ENCODE measurements at regions not wholly inside any gene's neighbourhood (a gene's known extent, or its start where the extent isn't known, plus 50 kb on each side); places are given as distances from the start of the nearest gene placed in this dataset.

DNA sequence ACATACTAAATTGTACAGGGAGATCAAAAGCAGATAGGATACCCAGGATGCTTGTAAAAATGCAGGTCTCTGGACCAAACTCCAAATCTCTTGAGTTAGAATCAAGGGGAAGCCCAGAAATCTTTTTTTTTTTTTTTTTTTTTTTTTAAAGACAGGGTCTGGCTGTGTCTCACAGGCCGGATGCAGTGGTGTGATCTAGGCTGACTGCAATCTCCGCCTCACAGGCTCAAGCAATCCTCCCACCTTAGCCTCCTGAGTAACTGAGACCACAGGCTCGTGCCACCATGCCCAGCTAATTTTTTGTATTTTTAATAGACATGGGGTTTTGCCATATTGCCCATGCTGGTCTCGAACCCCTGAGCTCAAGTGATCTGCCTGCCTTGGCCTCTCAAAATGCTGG, 373.5 kb downstream of the SHQ1 start:
- TF ChIP-seq, protein P1, sequence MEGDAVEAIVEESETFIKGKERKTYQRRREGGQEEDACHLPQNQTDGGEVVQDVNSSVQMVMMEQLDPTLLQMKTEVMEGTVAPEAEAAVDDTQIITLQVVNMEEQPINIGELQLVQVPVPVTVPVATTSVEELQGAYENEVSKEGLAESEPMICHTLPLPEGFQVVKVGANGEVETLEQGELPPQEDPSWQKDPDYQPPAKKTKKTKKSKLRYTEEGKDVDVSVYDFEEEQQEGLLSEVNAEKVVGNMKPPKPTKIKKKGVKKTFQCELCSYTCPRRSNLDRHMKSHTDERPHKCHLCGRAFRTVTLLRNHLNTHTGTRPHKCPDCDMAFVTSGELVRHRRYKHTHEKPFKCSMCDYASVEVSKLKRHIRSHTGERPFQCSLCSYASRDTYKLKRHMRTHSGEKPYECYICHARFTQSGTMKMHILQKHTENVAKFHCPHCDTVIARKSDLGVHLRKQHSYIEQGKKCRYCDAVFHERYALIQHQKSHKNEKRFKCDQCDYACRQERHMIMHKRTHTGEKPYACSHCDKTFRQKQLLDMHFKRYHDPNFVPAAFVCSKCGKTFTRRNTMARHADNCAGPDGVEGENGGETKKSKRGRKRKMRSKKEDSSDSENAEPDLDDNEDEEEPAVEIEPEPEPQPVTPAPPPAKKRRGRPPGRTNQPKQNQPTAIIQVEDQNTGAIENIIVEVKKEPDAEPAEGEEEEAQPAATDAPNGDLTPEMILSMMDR (IDR thresholded peaks at IDR 0.05) = no peak
- TF ChIP-seq POLR2A (IDR thresholded peaks at IDR 0.05) = no peak

Data from right lobe of liver (tissue), 4 donors.